CD4-positive, alpha-beta memory T cell (primary cell): ENCODE measurements at regions not wholly inside any gene's neighbourhood (a gene's known extent, or its start where the extent isn't known, plus 50 kb on each side); places are given as distances from the start of the nearest gene placed in this dataset.

Experiments used
- CTCF ChIA-PET: fragments of 350-600 bp; sonication (Branson Sonifier 250); formaldehyde crosslinking; loops from one replicate; lab custom pipeline; 2021; ENCODE audit warnings: inconsistent platforms; ENCODE audit not compliant: partially characterized antibody; lab: Charles Lee
- POLR2A ChIA-PET: fragments of 350-600 bp; sonication (Branson Sonifier 250); formaldehyde crosslinking; loops from one replicate; lab custom pipeline; 2021; ENCODE audit not compliant: partially characterized antibody; lab: Charles Lee
- DNase-seq, 5 donors: peaks; one replicate each; pipeline versions ENCODE4 v3.0.0 to v3.0.0-alpha.2; 2020 to 2022; ENCODE audit warnings: mixed read lengths in 1 of 5
- H3K27ac ChIP-seq: one replicate; pipeline ENCODE4 v1.7.0; 2013; ENCODE audit warnings: low read depth, low read length
- H3K27me3 ChIP-seq: 2 replicates; pipeline ENCODE4 v1.7.0; 2013; ENCODE audit warnings: mild to moderate bottlenecking, low read length, moderate library complexity; ENCODE audit not compliant: insufficient read depth
- H3K36me3 ChIP-seq: 2 replicates; pipeline ENCODE4 v1.7.0; 2013; ENCODE audit warnings: mild to moderate bottlenecking, low read length, moderate library complexity; ENCODE audit not compliant: insufficient read depth
- H3K4me1 ChIP-seq: 2 replicates; pipeline ENCODE4 v1.7.0; 2013; ENCODE audit warnings: mild to moderate bottlenecking, low read length, moderate library complexity; ENCODE audit not compliant: insufficient read depth
- H3K4me3 ChIP-seq, 2 donors: one replicate each; pipeline ENCODE4 v1.7.0; 2013; ENCODE audit warnings: low read length in 2 of 2, mild to moderate bottlenecking in 1 of 2
- H3K9me3 ChIP-seq, 2 donors: one replicate each; pipeline ENCODE4 v1.7.0; 2013; ENCODE audit warnings: low read length in 2 of 2, control low read depth in 1 of 2; ENCODE audit not compliant: control insufficient read depth in 1 of 2
- H3K27ac Mint-ChIP-seq, 7 donors: one replicate each; pipeline ENCODE4 v1.8.0; 2020 to 2021; ENCODE audit warnings: mixed read lengths in 7 of 7, mild to moderate bottlenecking in 6 of 7, inconsistent platforms in 3 of 7, moderate library complexity in 3 of 7
- H3K27me3 Mint-ChIP-seq, 2 donors: one replicate each; pipeline ENCODE4 v1.8.0; 2020 to 2021; ENCODE audit warnings: mixed read lengths in 2 of 2
- H3K36me3 Mint-ChIP-seq, 2 donors: one replicate each; pipeline ENCODE4 v1.8.0; 2020 to 2021; ENCODE audit warnings: mixed read lengths in 2 of 2, inconsistent platforms in 1 of 2, mild to moderate bottlenecking in 1 of 2
- H3K4me1 Mint-ChIP-seq, 4 donors: one replicate each; pipeline ENCODE4 v1.8.0; 2020 to 2021; ENCODE audit warnings: mixed read lengths in 4 of 4, mild to moderate bottlenecking in 1 of 4
- H3K4me3 Mint-ChIP-seq, 8 donors: one replicate each; pipeline ENCODE4 v1.8.0; 2020 to 2021; ENCODE audit warnings: mixed read lengths in 8 of 8, mild to moderate bottlenecking in 7 of 8, moderate library complexity in 6 of 8, inconsistent platforms in 3 of 8
- H3K9me3 Mint-ChIP-seq, 8 donors: one replicate each; pipeline ENCODE4 v1.8.0; 2020 to 2021; ENCODE audit warnings: mixed read lengths in 8 of 8, mild to moderate bottlenecking in 5 of 8, inconsistent platforms in 3 of 8, moderate library complexity in 1 of 8
- intact Hi-C: fragments of 100-400 bp; cut with micrococcal nuclease; formaldehyde crosslinking; loops from one replicate; pipeline ENCODE4 v1.15.1; 2023

GRCh38 chr6:156507656-156508055 lies 269.5 kb upstream of the ARID1B start:
- no peaks in the 10 kb centered on the region for H3K9me3 ChIP-seq
- Mint-ChIP-seq H3K4me3 (no peak overlapping the region), H3K9me3 (peaks cover 0 to 3% (median 0%) of the 10 kb centered on the region in 8 donors), H3K27ac (no peak overlapping the region), H3K27me3 (peaks cover 2 to 8% of the 10 kb centered on the region in 2 donors), H3K36me3 (no peaks in the 10 kb centered on the region), H3K4me1 (no peaks in the 10 kb centered on the region)
- intact Hi-C loops, result no loop called here
- no peak overlapping the region for H3K27ac ChIP-seq
- no peaks in the 10 kb centered on the region for H3K27me3 ChIP-seq
- no peaks in the 10 kb centered on the region for H3K36me3 ChIP-seq
- H3K4me3 ChIP-seq, result no peak overlapping the region
- no peak for DNase-seq
- ChIA-PET CTCF (interaction anchor here (1.5 kb wide), 1 partner anchor 9 kb away, joined by 3 read pairs; no protein-coding TSS in a partner anchor), POLR2A (no interaction called here)
- no peaks in the 10 kb centered on the region for H3K4me1 ChIP-seq

- no peak overlapping the region for H3K4me3 ChIP-seq
- H3K27ac ChIP-seq, result no peak overlapping the region
- DNase-seq, result no peak
- Mint-ChIP-seq H3K4me1 (no peaks in the 10 kb centered on the region), H3K9me3 (peaks cover 0 to 3% (median 0%) of the 10 kb centered on the region in 8 donors), H3K27me3 (peaks cover 0 to 8% of the 10 kb centered on the region in 2 donors), H3K27ac (no peak overlapping the region), H3K4me3 (no peak overlapping the region), H3K36me3 (no peaks in the 10 kb centered on the region)
- intact Hi-C loops, result no loop called here
- H3K9me3 ChIP-seq, result no peaks in the 10 kb centered on the region
- H3K4me1 ChIP-seq, result no peaks in the 10 kb centered on the region
- H3K36me3 ChIP-seq, result no peaks in the 10 kb centered on the region
- ChIA-PET POLR2A (no interaction called here), CTCF (interaction anchor here (1.5 kb wide), 1 partner anchor 8 kb away, joined by 3 read pairs; no protein-coding TSS in a partner anchor)
- H3K27me3 ChIP-seq, result no peaks in the 10 kb centered on the region
These were observed 270.1 kb upstream of the ARID1B start for GRCh38 chr6:156507106-156507505.

GRCh38 chr6:156502969-156503504 lies 274.1 kb upstream of the ARID1B start:
- Histone ChIP-seq H3K4me1 (no peaks in the 10 kb centered on the region), H3K4me3 (no peak overlapping the region), H3K9me3 (no peaks in the 10 kb centered on the region), H3K27me3 (no peaks in the 10 kb centered on the region), H3K27ac (no peak overlapping the region), H3K36me3 (no peaks in the 10 kb centered on the region)
- intact Hi-C loops, result no loop called here
- POLR2A ChIA-PET, result no interaction called here
- H3K27ac Mint-ChIP-seq, result no peak overlapping the region
- peaks cover 4 to 9% of the 10 kb centered on the region in 2 donors for H3K27me3 Mint-ChIP-seq
- H3K36me3 Mint-ChIP-seq, result no peaks in the 10 kb centered on the region
- H3K9me3 Mint-ChIP-seq, result peaks cover 0 to 4% (median 0%) of the 10 kb centered on the region in 8 donors
- DNase-seq, result no peak
- H3K4me3 Mint-ChIP-seq, result no peak overlapping the region
- CTCF ChIA-PET, result no interaction called here
- no peaks in the 10 kb centered on the region for H3K4me1 Mint-ChIP-seq

- Histone ChIP-seq H3K36me3 (no peaks in the 10 kb centered on the region), H3K9me3 (no peaks in the 10 kb centered on the region), H3K4me1 (no peaks in the 10 kb centered on the region), H3K4me3 (no peak overlapping the region), H3K27ac (no peak overlapping the region), H3K27me3 (no peaks in the 10 kb centered on the region)
- Mint-ChIP-seq H3K4me3 (no peak overlapping the region), H3K4me1 (no peaks in the 10 kb centered on the region), H3K27ac (no peak overlapping the region), H3K9me3 (peaks cover 0 to 4% (median 0%) of the 10 kb centered on the region in 8 donors), H3K27me3 (peaks cover 6 to 8% of the 10 kb centered on the region in 2 donors), H3K36me3 (no peaks in the 10 kb centered on the region)
- intact Hi-C loops, result no loop called here
- ChIA-PET POLR2A (no interaction called here), CTCF (no interaction called here)
- no peak for DNase-seq
These were observed 279.6 kb upstream of the ARID1B start for GRCh38 chr6:156497618-156498017.

GRCh38 chr6:156487877-156488276 lies 289.3 kb upstream of the ARID1B start:
- intact Hi-C loops, result no loop called here
- Mint-ChIP-seq H3K4me1 (no peaks in the 10 kb centered on the region), H3K9me3 (peaks cover 0 to 20% (median 12%) of the 10 kb centered on the region in 8 donors), H3K36me3 (peaks cover 0 to 6% of the 10 kb centered on the region in 2 donors), H3K27me3 (peaks cover 0 to 1% of the 10 kb centered on the region in 2 donors), H3K4me3 (no peak overlapping the region), H3K27ac (no peak overlapping the region)
- Histone ChIP-seq H3K9me3 (no peaks in the 10 kb centered on the region), H3K4me1 (no peaks in the 10 kb centered on the region), H3K27ac (no peak overlapping the region), H3K4me3 (no peak overlapping the region), H3K36me3 (no peaks in the 10 kb centered on the region), H3K27me3 (no peaks in the 10 kb centered on the region)
- ChIA-PET CTCF (no interaction called here), POLR2A (no interaction called here)
- no peak for DNase-seq

GRCh38 chr6:156485150-156485549 lies 292.0 kb upstream of the ARID1B start:
- Mint-ChIP-seq H3K9me3 (peaks cover 0 to 23% (median 13%) of the 10 kb centered on the region in 8 donors), H3K36me3 (peaks cover 0 to 6% of the 10 kb centered on the region in 2 donors), H3K27me3 (peaks cover 0 to 1% of the 10 kb centered on the region in 2 donors), H3K27ac (no peak overlapping the region), H3K4me3 (no peak overlapping the region), H3K4me1 (no peaks in the 10 kb centered on the region)
- intact Hi-C loops, result no loop called here
- DNase-seq, result no peak
- Histone ChIP-seq H3K27ac (no peak overlapping the region), H3K4me1 (no peaks in the 10 kb centered on the region), H3K36me3 (no peaks in the 10 kb centered on the region), H3K4me3 (no peak overlapping the region), H3K27me3 (no peaks in the 10 kb centered on the region), H3K9me3 (no peaks in the 10 kb centered on the region)
- ChIA-PET POLR2A (no interaction called here), CTCF (no interaction called here)

GRCh38 chr6:156474507-156475120 lies 302.6 kb upstream of the ARID1B start:
- peaks cover 0 to 6% (median under 1%) of the 10 kb centered on the region in 8 donors for H3K9me3 Mint-ChIP-seq

More at GRCh38 chr6:156474507-156475120, 302.6 kb upstream of the ARID1B start:
- no peaks in the 10 kb centered on the region for H3K4me1 ChIP-seq
- no peak overlapping the region for H3K27ac ChIP-seq
- H3K27me3 Mint-ChIP-seq, result no peaks in the 10 kb centered on the region
- peak overlapping the region in 2 of 7 donors; percentile 36 to 69 for H3K27ac Mint-ChIP-seq
- peak overlapping the region in 4 of 8 donors; percentile 12 to 62 (median 24) for H3K4me3 Mint-ChIP-seq
- no peak for DNase-seq
- H3K9me3 ChIP-seq, result no peaks in the 10 kb centered on the region
- CTCF ChIA-PET, result no interaction called here
- no peaks in the 10 kb centered on the region for H3K36me3 ChIP-seq
- H3K4me1 Mint-ChIP-seq, result peaks cover 5 to 8% (median 6%) of the 10 kb centered on the region in 4 donors
- no peaks in the 10 kb centered on the region for H3K36me3 Mint-ChIP-seq
- no peak overlapping the region for H3K4me3 ChIP-seq
- POLR2A ChIA-PET, result no interaction called here
- intact Hi-C loops, result no loop called here
- no peaks in the 10 kb centered on the region for H3K27me3 ChIP-seq
